Trophoblast cell (in vitro differentiated cells and primary cell): ENCODE measurements at regions not wholly inside any gene's neighbourhood (a gene's known extent, or its start where the extent isn't known, plus 50 kb on each side); places are given as distances from the start of the nearest gene placed in this dataset.
"Not testable (repeated sequence)": the region's sequence is repeated elsewhere in the genome, so short reads cannot be mapped to it uniquely, and the experiment has no call there.

Experiments
- DNase-seq, 2 donors: peaks; one replicate each; pipeline ENCODE4 v3.0.0-alpha.2; 2016
- H2AFZ ChIP-seq: 2 replicates; pipeline ENCODE4 v1.6.1; 2013; ENCODE audit warnings: low read length, moderate library complexity, mild to moderate bottlenecking; ENCODE audit not compliant: insufficient read depth, poor library complexity
- H2AK5ac ChIP-seq: 2 replicates; pipeline ENCODE4 v1.6.1; 2013; ENCODE audit warnings: mild to moderate bottlenecking, low read length
- H2BK120ac ChIP-seq: 2 replicates; pipeline ENCODE4 v1.6.1; 2013; ENCODE audit warnings: low read length, mild to moderate bottlenecking, moderate library complexity; ENCODE audit not compliant: insufficient read depth, poor library complexity
- H2BK12ac ChIP-seq: 2 replicates; pipeline ENCODE4 v1.6.1; 2013; ENCODE audit warnings: mild to moderate bottlenecking, low read length, moderate library complexity
- H2BK5ac ChIP-seq: 2 replicates; pipeline ENCODE4 v1.6.1; 2013; ENCODE audit warnings: low read length, low read depth, moderate library complexity, mild to moderate bottlenecking; ENCODE audit not compliant: poor library complexity
- H3K14ac ChIP-seq: 2 replicates; pipeline ENCODE4 v1.6.1; 2013; ENCODE audit warnings: mild to moderate bottlenecking, low read length
- H3K18ac ChIP-seq: 2 replicates; pipeline ENCODE4 v1.6.1; 2013; ENCODE audit warnings: mild to moderate bottlenecking, low read length
- H3K23ac ChIP-seq: 2 replicates; pipeline ENCODE4 v1.6.1; 2013; ENCODE audit warnings: low read length
- H3K27ac ChIP-seq: 2 replicates; pipeline ENCODE4 v1.5.1; 2013; ENCODE audit warnings: low read depth, mild to moderate bottlenecking, inconsistent platforms, low read length, moderate library complexity
- H3K27me3 ChIP-seq: 2 replicates; pipeline ENCODE4 v1.6.1; 2013; ENCODE audit warnings: inconsistent platforms, mild to moderate bottlenecking, low read length, moderate library complexity; ENCODE audit not compliant: insufficient read depth
- H3K36me3 ChIP-seq, 2 experiments: 1 replicate in 1 of 2; 2 replicates in 1 of 2; pipeline ENCODE4 v1.6.1; 2013; ENCODE audit warnings: low read length in 2 of 2, mild to moderate bottlenecking in 2 of 2, moderate library complexity in 1 of 2; ENCODE audit not compliant: insufficient read depth in 2 of 2, control insufficient read depth in 1 of 2
- H3K4ac ChIP-seq: 2 replicates; pipeline ENCODE4 v1.6.1; 2013; ENCODE audit warnings: low read depth, mild to moderate bottlenecking, low read length, moderate library complexity
- H3K4me1 ChIP-seq, 2 experiments: 1 replicate in 1 of 2; 2 replicates in 1 of 2; pipeline ENCODE4 v1.6.1; 2013; ENCODE audit warnings: low read length in 2 of 2, mild to moderate bottlenecking in 2 of 2, moderate library complexity in 1 of 2; ENCODE audit not compliant: insufficient read depth in 2 of 2, control insufficient read depth in 1 of 2
- H3K4me2 ChIP-seq: 2 replicates; pipeline ENCODE4 v1.6.1; 2013; ENCODE audit warnings: inconsistent platforms, mild to moderate bottlenecking, low read length, moderate library complexity
- H3K4me3 ChIP-seq: 2 replicates; pipeline ENCODE4 v1.5.1; 2013; ENCODE audit warnings: mild to moderate bottlenecking, low read depth, low read length, inconsistent platforms
- H3K79me1 ChIP-seq: one replicate; pipeline ENCODE4 v1.6.1; 2013; ENCODE audit warnings: low read length
- H3K79me2 ChIP-seq: 2 replicates; pipeline ENCODE4 v1.6.1; 2013; ENCODE audit warnings: low read length, mild to moderate bottlenecking; ENCODE audit not compliant: control insufficient read depth, insufficient read depth, poor library complexity
- H3K9ac ChIP-seq: 2 replicates; pipeline ENCODE4 v1.6.1; 2013; ENCODE audit warnings: mild to moderate bottlenecking, low read length
- H3K9me3 ChIP-seq: 2 replicates; pipeline ENCODE4 v1.6.1; 2013; ENCODE audit warnings: low read depth, mild to moderate bottlenecking, control low read depth, inconsistent platforms, low read length; ENCODE audit not compliant: insufficient read depth
- H4K12ac ChIP-seq: 2 replicates; pipeline ENCODE4 v1.6.1; 2013; ENCODE audit warnings: low read depth, mild to moderate bottlenecking, low read length, moderate library complexity
- H4K8ac ChIP-seq: 2 replicates; pipeline ENCODE4 v1.6.1; 2013; ENCODE audit warnings: low read depth, mild to moderate bottlenecking, low read length, moderate library complexity
- H4K91ac ChIP-seq: one replicate; pipeline ENCODE4 v1.6.1; 2013; ENCODE audit warnings: low read depth, mild to moderate bottlenecking, low read length, moderate library complexity
- WGBS: extraction: QIAGEN DNeasy Blood & Tissue Kit; methylation state at CpG from one replicate; pipeline ENCODE4 v1.1.7; 2013; ENCODE audit warnings: missing lambda C conversion rate; ENCODE audit not compliant: insufficient read length, insufficient coverage; ENCODE audit errors: extremely low coverage; 5-methylcytosine and 5-hydroxymethylcytosine counted together

DNA sequence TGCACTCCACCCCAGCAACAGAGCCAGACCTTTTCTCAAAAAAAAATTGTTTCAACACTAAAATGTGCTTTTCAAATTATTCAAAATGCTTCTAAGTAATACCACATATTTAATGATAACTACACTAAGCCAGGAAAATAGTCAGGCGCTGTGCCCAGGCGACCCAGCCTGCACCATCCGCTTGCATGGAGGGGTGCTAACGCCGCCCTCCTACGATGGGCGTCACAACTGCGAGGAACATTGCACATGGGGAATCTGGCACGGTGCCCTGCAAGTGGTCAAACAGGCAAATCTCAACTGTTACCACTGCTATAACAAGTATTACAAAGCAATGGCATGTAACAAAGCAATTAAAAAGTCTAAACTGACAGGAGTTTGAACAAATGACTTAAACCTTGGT lies 131.7 kb upstream of the PTPN20 start:
- H3K4me3 ChIP-seq, H3K9ac ChIP-seq, H3K18ac ChIP-seq, H4K91ac ChIP-seq, H3K9me3 ChIP-seq, DNase-seq, H3K23ac ChIP-seq, H3K4ac ChIP-seq, H2BK12ac ChIP-seq, H2BK5ac ChIP-seq, H3K36me3 ChIP-seq, H3K4me1 ChIP-seq, H3K14ac ChIP-seq, H3K27ac ChIP-seq, H4K12ac ChIP-seq, H2BK120ac ChIP-seq, H3K79me2 ChIP-seq, H2AK5ac ChIP-seq, H2AFZ ChIP-seq, H3K79me1 ChIP-seq, H4K8ac ChIP-seq, H3K4me2 ChIP-seq, H3K27me3 ChIP-seq: not testable (repeated sequence)
- no CpG with 5 or more reads among the region's 9 CpGs for WGBS

DNA sequence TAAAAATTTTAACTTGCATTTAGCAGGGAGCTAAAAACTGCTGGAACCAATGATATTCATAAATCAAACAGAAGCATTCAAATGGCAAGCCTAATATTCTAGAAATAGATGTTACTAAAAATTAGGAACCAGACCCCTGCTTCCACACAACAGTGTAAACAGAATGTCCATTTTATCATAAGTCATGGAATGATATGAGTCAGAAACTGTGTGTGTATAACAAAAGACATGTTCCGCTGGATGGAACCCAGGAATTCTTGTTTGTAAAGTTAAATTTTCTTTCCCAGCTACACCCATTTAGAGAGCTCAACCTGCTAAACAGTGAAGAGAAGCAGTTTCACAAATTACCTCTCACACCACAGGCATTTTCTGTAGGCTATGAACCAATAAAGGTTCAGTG lies 131.1 kb upstream of the PTPN20 start:
- not testable (repeated sequence) for H3K9ac ChIP-seq, H3K18ac ChIP-seq, H4K12ac ChIP-seq, H3K27ac ChIP-seq, H2AFZ ChIP-seq, H3K79me2 ChIP-seq, H2BK120ac ChIP-seq, H4K91ac ChIP-seq, H3K14ac ChIP-seq, H3K4ac ChIP-seq, H2BK12ac ChIP-seq, H3K23ac ChIP-seq, H2BK5ac ChIP-seq, H4K8ac ChIP-seq, H3K4me1 ChIP-seq, H3K79me1 ChIP-seq, DNase-seq, H3K36me3 ChIP-seq, H3K9me3 ChIP-seq, H3K4me2 ChIP-seq, H3K27me3 ChIP-seq, H2AK5ac ChIP-seq, H3K4me3 ChIP-seq
- WGBS: no CpG with 5 or more reads among the region's 1 CpG

DNA sequence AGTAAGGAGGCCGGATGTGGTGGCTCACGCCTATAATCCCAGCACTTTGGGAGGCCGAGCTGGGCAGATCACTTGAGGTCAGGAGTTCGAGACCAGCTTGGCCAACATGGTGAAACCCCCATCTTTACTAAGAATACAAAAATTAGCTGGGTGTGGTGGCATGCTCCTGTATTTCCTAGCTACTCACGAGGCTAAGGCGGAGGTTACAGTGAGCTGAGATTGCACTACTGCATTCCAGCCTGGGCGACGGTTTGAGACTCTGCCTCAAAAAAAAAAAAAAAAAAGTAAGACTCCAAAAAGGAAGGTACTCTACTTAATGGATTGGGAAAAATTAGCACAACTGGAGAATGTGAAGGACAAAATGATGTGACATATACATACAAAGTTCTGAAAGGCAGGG lies 130.2 kb upstream of the PTPN20 start:
- not testable (repeated sequence) for H3K4me1 ChIP-seq, H3K4ac ChIP-seq, H3K27ac ChIP-seq, H3K9ac ChIP-seq, H3K27me3 ChIP-seq, H3K14ac ChIP-seq, H2AK5ac ChIP-seq, H3K9me3 ChIP-seq, H3K4me3 ChIP-seq, H3K36me3 ChIP-seq, H2BK120ac ChIP-seq, H4K12ac ChIP-seq, H3K18ac ChIP-seq, H2BK12ac ChIP-seq, H4K8ac ChIP-seq, H3K4me2 ChIP-seq, H3K23ac ChIP-seq, H3K79me1 ChIP-seq, H2BK5ac ChIP-seq, H2AFZ ChIP-seq, H3K79me2 ChIP-seq, H4K91ac ChIP-seq
- no CpG with 5 or more reads among the region's 8 CpGs for WGBS
- DNase-seq: peak in 1 of 2 donors; percentile 4

DNA sequence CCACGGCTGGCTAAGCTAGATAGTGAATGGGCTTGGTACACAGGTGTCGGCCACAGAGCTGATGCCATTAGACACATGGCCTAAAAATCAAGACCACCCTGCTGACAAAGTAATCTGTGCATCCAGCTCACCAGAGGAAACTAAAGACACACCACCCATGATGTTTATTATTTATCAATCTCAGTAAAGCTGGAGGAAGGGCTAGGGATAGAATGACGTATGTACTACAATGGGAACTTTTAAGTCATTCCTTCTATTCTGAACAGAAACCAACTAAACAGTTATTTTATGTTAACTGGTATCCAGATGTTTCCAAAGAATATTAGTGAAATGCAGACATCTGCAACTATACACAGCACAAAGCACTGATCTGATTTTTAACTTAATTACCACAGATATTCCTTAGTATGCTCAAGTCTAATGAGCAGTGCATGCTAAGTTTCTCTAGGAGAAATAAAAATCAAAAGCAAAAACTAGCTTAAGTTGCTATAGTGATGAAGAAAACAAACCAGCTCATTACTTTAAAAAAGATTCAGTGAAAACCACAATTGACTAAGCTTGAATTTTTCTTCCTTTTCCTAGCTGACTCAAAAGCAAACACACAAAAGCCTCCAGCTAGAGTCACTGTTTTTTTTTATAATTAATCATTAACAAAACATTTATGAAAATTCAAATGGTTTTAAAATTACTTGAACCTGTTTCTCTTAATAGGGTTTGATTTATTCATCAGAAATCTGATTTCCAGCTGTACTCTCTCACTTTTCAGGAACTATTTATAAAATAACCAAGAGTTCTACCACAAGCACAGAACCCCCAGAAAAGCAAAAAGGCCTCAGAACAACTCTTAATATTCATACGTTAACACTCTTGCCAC lies 129.0 kb upstream of the PTPN20 start:
- H3K18ac ChIP-seq, H3K4ac ChIP-seq, H2BK120ac ChIP-seq, H2BK12ac ChIP-seq, H3K14ac ChIP-seq, H2AFZ ChIP-seq, H3K27me3 ChIP-seq, H3K9me3 ChIP-seq, H4K91ac ChIP-seq, H3K9ac ChIP-seq, H4K12ac ChIP-seq, H3K27ac ChIP-seq, H3K23ac ChIP-seq, H4K8ac ChIP-seq, H3K36me3 ChIP-seq, DNase-seq, H2AK5ac ChIP-seq, H3K4me3 ChIP-seq, H3K79me2 ChIP-seq, H2BK5ac ChIP-seq, H3K79me1 ChIP-seq, H3K4me1 ChIP-seq, H3K4me2 ChIP-seq: not testable (repeated sequence)
- no CpG with 5 or more reads among the region's 4 CpGs for WGBS
